ENCODE measurements at regions not wholly inside any gene's neighbourhood (a gene's known extent, or its start where the extent isn't known, plus 50 kb on each side); places are given as distances from the start of the nearest gene placed in this dataset.

- no peaks in the 10 kb centered on the region for H3K9me3 Mint-ChIP-seq (ENCODE audit: unreplicated experiment)
Measured at GRCh38 chr3:177735431-177735830, 538.1 kb upstream of the TBL1XR1 start.

DNA sequence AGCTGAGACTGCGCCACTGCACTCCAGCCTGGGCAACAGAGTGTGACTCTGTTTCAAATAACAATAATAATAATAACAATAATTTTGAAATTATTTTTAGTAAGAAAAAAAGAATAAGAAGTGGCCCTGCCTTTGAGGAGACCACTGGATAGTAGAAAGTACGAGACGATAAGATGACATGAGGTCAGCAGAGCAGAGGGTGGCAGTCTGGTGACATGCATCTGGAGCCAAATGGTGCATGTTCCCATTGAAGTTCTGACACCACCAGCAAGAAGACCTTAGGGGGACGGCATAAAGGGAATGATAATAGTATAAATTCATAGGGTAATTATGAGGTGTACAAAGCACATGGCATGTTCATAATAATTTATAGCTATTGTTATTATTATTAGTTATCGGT is 542.2 kb upstream of the TBL1XR1 start:
- H3K27ac Mint-ChIP-seq (ENCODE audit: unreplicated experiment) = no peak overlapping the region
- H3K9me3 Mint-ChIP-seq (ENCODE audit: unreplicated experiment) = no peaks in the 10 kb centered on the region
- H3K4me1 Mint-ChIP-seq (ENCODE audit: unreplicated experiment) = peaks cover 14% of the 10 kb centered on the region
- TF ChIP-seq, protein P1, sequence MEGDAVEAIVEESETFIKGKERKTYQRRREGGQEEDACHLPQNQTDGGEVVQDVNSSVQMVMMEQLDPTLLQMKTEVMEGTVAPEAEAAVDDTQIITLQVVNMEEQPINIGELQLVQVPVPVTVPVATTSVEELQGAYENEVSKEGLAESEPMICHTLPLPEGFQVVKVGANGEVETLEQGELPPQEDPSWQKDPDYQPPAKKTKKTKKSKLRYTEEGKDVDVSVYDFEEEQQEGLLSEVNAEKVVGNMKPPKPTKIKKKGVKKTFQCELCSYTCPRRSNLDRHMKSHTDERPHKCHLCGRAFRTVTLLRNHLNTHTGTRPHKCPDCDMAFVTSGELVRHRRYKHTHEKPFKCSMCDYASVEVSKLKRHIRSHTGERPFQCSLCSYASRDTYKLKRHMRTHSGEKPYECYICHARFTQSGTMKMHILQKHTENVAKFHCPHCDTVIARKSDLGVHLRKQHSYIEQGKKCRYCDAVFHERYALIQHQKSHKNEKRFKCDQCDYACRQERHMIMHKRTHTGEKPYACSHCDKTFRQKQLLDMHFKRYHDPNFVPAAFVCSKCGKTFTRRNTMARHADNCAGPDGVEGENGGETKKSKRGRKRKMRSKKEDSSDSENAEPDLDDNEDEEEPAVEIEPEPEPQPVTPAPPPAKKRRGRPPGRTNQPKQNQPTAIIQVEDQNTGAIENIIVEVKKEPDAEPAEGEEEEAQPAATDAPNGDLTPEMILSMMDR (IDR thresholded peaks at IDR 0.05) = no peak
- H3K4me3 Mint-ChIP-seq (ENCODE audit: unreplicated experiment) = no peak overlapping the region
- no peaks in the 10 kb centered on the region for H3K36me3 Mint-ChIP-seq (ENCODE audit: unreplicated experiment)
- DNase-seq (ENCODE audit: extremely low spot score, unreplicated experiment) = no peak
- no peaks in the 10 kb centered on the region for H3K27me3 Mint-ChIP-seq (ENCODE audit: unreplicated experiment)

More at GRCh38 chr3:177735431-177735830, 538.1 kb upstream of the TBL1XR1 start:
- Mint-ChIP-seq H3K4me3 (ENCODE audit: unreplicated experiment) (no peak overlapping the region), H3K27me3 (ENCODE audit: unreplicated experiment) (no peaks in the 10 kb centered on the region), H3K4me1 (ENCODE audit: unreplicated experiment) (peaks cover 39% of the 10 kb centered on the region), H3K36me3 (ENCODE audit: unreplicated experiment) (no peaks in the 10 kb centered on the region), H3K27ac (ENCODE audit: unreplicated experiment) (no peak overlapping the region)
- no peak for DNase-seq (ENCODE audit: extremely low spot score, unreplicated experiment)
- TF ChIP-seq, protein P1 (IDR thresholded peaks at IDR 0.05) = no peak

- Mint-ChIP-seq H3K27me3 (ENCODE audit: unreplicated experiment) (no peaks in the 10 kb centered on the region), H3K4me3 (ENCODE audit: unreplicated experiment) (no peak overlapping the region), H3K4me1 (ENCODE audit: unreplicated experiment) (peaks cover 14% of the 10 kb centered on the region), H3K36me3 (ENCODE audit: unreplicated experiment) (no peaks in the 10 kb centered on the region), H3K9me3 (ENCODE audit: unreplicated experiment) (no peaks in the 10 kb centered on the region), H3K27ac (ENCODE audit: unreplicated experiment) (no peak overlapping the region)
- TF ChIP-seq, protein P1 (IDR thresholded peaks at IDR 0.05) = no peak
- DNase-seq (ENCODE audit: extremely low spot score, unreplicated experiment) = no peak
Measured at GRCh38 chr3:177740254-177740653, 543.0 kb upstream of the TBL1XR1 start.

- TF ChIP-seq, protein P1 (IDR thresholded peaks at IDR 0.05) = no peak
- Mint-ChIP-seq H3K27me3 (ENCODE audit: unreplicated experiment) (no peaks in the 10 kb centered on the region), H3K4me1 (ENCODE audit: unreplicated experiment) (peaks cover 25% of the 10 kb centered on the region), H3K4me3 (ENCODE audit: unreplicated experiment) (no peak overlapping the region), H3K9me3 (ENCODE audit: unreplicated experiment) (no peaks in the 10 kb centered on the region), H3K27ac (ENCODE audit: unreplicated experiment) (no peak overlapping the region), H3K36me3 (ENCODE audit: unreplicated experiment) (no peaks in the 10 kb centered on the region)
- DNase-seq (ENCODE audit: extremely low spot score, unreplicated experiment) = no peak
Measured at GRCh38 chr3:177742273-177742672, 545.0 kb upstream of the TBL1XR1 start.

DNA sequence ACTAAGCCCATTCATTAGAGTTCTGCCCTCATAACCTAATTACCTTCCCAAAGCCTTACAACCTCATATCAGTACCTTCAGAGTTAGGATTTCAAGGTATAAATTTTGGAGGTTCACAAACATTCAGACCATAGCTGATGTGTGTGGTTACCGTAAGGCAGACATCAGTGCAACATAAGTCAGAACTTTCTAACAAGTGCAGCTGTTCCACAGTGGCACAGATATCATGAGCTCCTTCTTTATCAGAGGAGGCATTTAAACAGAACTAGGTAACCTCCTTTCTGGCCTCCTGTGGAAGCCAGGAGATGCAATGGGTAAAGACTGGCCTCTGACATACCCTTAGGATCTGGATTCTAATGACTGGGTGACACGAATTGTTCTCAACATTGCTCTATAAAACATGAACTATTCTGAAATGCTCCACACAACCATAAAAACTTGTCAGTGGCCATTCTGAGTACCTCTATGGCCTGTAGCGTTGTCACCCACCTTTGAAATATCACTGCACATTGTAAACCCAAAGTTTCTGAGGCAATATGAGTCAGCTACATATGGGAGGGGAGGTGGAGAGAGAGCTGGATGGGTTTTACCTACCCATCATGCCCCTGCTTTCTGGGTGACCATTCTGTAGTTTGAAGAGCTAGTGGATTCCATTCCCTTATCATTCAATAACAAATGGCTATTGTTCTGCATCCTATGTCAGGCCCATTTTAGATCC is 546.0 kb upstream of the TBL1XR1 start:
- H3K9me3 Mint-ChIP-seq (ENCODE audit: unreplicated experiment) = no peaks in the 10 kb centered on the region
- H3K4me1 Mint-ChIP-seq (ENCODE audit: unreplicated experiment) = peaks cover 33% of the 10 kb centered on the region
- no peak for DNase-seq (ENCODE audit: extremely low spot score, unreplicated experiment)
- peaks cover 1% of the 10 kb centered on the region for H3K36me3 Mint-ChIP-seq (ENCODE audit: unreplicated experiment)
- peak overlapping the region; percentile 23 for H3K27ac Mint-ChIP-seq (ENCODE audit: unreplicated experiment)
- TF ChIP-seq, protein P1 (IDR thresholded peaks at IDR 0.05) = no peak
- no peak overlapping the region for H3K4me3 Mint-ChIP-seq (ENCODE audit: unreplicated experiment)
- H3K27me3 Mint-ChIP-seq (ENCODE audit: unreplicated experiment) = no peaks in the 10 kb centered on the region
